ENCODE measurements at regions not wholly inside any gene's neighbourhood (a gene's known extent, or its start where the extent isn't known, plus 50 kb on each side); places are given as distances from the start of the nearest gene placed in this dataset.
A peak's percentile ranks its signal among the peaks of the same experiment; 100 is the strongest.

DNA sequence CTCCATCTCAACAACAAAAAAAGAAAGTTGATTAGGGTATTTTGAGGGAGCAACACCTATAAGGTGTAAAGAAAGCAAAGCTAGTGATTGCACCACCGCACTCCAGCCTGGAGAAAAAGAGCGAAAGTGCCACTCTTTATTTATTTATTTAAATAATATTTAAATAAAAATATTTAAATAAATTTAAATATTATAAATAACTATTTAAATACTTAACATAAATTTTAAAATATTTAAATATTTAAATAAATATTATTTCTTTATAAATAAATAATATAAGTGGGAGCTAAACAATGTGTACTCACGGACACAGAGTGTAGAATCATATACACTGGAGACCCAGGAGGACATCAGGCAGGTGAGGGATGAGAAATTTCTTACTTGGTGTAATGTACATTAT lies 64.4 kb upstream of the TRIO start:
- TF ChIP-seq, protein P1, sequence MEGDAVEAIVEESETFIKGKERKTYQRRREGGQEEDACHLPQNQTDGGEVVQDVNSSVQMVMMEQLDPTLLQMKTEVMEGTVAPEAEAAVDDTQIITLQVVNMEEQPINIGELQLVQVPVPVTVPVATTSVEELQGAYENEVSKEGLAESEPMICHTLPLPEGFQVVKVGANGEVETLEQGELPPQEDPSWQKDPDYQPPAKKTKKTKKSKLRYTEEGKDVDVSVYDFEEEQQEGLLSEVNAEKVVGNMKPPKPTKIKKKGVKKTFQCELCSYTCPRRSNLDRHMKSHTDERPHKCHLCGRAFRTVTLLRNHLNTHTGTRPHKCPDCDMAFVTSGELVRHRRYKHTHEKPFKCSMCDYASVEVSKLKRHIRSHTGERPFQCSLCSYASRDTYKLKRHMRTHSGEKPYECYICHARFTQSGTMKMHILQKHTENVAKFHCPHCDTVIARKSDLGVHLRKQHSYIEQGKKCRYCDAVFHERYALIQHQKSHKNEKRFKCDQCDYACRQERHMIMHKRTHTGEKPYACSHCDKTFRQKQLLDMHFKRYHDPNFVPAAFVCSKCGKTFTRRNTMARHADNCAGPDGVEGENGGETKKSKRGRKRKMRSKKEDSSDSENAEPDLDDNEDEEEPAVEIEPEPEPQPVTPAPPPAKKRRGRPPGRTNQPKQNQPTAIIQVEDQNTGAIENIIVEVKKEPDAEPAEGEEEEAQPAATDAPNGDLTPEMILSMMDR (conservative IDR thresholded peaks at IDR 0.05; ENCODE audit: low read length) = no peak
- DNase-seq (ENCODE audit: low read depth) = no peak
- no peak overlapping the region for H3K4me3 ChIP-seq (ENCODE audit: low read length)

DNA sequence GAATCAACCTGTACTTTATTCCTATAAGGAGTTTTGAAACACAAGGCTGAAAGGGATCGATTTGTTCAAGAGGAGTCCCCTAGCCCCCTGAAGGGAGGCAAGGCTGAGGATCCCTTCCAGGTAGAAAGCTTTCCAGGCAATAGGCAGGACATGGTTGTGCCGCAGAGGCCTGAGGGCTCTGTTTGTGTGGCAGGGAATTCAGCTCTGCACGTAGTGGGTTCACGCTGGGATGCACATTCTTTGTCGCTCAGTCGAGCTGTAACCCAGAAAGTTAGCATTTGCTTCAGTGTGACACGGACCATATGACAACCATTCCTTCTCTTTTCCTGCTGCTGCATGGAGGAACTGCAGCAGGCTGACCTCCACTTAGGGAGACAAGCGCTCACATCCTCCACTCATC lies 65.6 kb upstream of the TRIO start:
- no peak for DNase-seq (ENCODE audit: low read depth)
- H3K4me3 ChIP-seq (ENCODE audit: low read length) = no peak overlapping the region
- TF ChIP-seq, protein P1 (conservative IDR thresholded peaks at IDR 0.05; ENCODE audit: low read length) = no peak

DNA sequence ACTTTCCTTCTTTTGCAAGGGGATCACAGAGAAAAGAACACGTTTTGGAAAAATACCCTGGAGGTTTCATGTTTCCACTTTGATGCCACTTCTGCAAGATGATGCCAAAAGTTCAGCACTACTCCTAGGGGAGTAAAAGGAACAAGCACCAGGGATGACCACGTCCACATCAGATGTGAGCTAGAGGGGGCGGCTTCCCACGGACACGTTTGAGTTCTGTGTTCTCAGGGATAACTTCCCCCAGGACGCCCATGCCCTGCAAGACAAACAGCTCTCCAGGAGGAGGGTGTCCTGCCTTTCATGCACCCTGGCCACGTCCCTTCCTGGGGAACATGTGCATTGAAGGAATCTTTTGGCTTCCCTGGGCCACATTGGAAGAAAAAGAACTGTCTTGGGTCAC lies 66.6 kb upstream of the TRIO start:
- no peak for DNase-seq (ENCODE audit: low read depth)
- TF ChIP-seq, protein P1 (conservative IDR thresholded peaks at IDR 0.05; ENCODE audit: low read length) = no peak
- H3K4me3 ChIP-seq (ENCODE audit: low read length) = no peak overlapping the region

DNA sequence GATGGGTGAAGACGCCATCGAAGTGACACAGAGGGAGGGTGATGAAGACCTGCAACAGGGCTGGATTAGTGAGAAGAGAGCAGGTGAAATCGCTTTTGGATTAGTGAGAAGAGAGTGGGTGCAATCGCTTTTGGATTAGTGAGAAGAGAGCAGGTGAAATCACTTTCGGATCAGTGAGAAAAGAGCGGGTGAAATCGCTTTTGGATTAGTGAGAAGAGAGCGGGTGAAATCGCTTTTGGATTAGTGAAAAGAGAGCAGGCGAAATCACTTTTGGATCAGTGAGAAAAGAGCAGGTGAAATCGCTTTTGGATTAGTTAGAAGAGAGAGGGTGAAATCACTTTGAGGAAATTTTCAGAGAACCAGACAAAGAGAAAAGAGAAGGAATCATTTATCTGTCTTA lies 67.2 kb upstream of the TRIO start:
- no peak overlapping the region for H3K4me3 ChIP-seq (ENCODE audit: low read length)
- TF ChIP-seq, protein P1 (conservative IDR thresholded peaks at IDR 0.05; ENCODE audit: low read length) = no peak
- no peak for DNase-seq (ENCODE audit: low read depth)

DNA sequence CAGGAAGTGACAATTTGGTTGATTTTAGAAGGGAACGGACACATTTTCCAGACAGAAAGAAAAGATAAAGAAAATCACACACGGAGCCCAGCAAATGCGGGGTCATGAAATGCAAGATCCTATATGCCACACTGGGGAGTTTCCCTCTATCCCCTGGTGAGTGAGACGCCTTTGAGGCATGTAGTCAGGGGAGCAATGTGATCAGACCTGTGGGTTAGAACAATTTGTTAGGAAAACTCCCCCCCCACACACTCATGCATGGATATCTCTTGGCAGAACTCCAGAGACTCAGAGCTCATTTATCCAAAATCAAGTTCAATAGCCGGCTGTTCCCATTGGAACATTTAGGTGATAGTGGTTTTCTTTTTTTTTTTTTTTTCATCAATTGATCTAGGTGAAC lies 71.7 kb upstream of the TRIO start:
- TF ChIP-seq, protein P1 (conservative IDR thresholded peaks at IDR 0.05; ENCODE audit: low read length) = no peak

DNA sequence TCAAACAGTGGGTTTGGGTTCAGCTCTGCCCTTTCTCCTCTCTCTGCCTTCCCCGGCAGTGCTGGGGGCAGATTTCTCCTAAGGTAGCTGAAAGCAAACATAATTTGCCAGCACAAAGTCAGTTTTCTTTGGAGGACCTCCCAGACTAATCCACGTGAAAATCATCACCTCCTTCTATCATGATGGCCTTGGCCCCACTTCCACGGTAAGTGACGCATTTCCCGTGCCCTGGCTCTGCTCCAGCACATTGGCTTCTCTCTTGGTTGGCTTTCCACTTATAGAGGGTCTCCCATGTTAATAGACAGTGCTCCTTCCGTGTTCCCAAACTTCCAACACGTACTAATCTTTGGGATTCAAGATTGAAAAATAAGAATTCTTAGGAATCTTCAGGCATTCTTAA lies 74.1 kb upstream of the TRIO start:
- TF ChIP-seq, protein P1 (conservative IDR thresholded peaks at IDR 0.05; ENCODE audit: low read length) = no peak
- no peak for DNase-seq (ENCODE audit: low read depth)
- no peak overlapping the region for H3K4me3 ChIP-seq (ENCODE audit: low read length)

More for the DNA sequence above, 71.7 kb upstream of the TRIO start:
- DNase-seq (ENCODE audit: low read depth) = no peak
- H3K4me3 ChIP-seq (ENCODE audit: low read length) = no peak overlapping the region

DNA sequence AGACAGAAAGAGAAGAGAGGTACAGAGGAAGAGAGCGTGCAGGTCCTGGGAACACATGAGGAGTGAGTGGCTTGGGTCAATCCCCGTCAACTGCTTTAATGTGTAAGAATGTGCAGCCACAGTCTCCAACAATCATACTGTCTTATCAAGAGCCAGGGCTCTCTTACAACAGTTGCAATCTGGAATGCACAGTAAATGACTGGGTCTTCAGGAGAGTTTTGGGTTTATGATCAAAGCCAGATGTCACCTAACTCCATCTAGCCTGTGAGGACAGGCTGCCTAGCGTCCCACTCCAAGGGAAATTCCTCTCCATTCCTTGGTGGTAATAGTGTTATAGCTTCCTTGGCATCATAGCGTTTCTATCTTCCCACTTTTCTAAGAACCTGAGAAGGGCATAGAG lies 75.0 kb upstream of the TRIO start:
- TF ChIP-seq, protein P1 (conservative IDR thresholded peaks at IDR 0.05; ENCODE audit: low read length) = no peak
- peak; percentile 78 for DNase-seq (ENCODE audit: low read depth)
- no peak overlapping the region for H3K4me3 ChIP-seq (ENCODE audit: low read length)

All from AG10803 (cell line).